MM.1S (cell line): ENCODE measurements at regions not wholly inside any gene's neighbourhood (a gene's known extent, or its start where the extent isn't known, plus 50 kb on each side); places are given as distances from the start of the nearest gene placed in this dataset.

Source experiments
- EZH2 ChIP-seq: fragments of 300-600 bp; sonication (generic); optimal IDR thresholded peaks from 2 replicates; pipeline ENCODE3; 2017; ENCODE audit warnings: low read depth, mild to moderate bottlenecking, antibody characterized with exemption, low read length, mixed read lengths
- EZH2phosphoT487 ChIP-seq: fragments of 300-600 bp; sonication (generic); IDR thresholded peaks from 2 replicates; pipeline ENCODE4 v1.6.1; 2018; ENCODE audit warnings: antibody characterized with exemption, low read length
- TF ChIP-seq, protein P1 (sequence below): fragments of 300-600 bp; sonication (generic); IDR thresholded peaks from 2 replicates; pipeline ENCODE4 v1.5.1; 2016; ENCODE audit warnings: antibody characterized with exemption, low read length, mixed read lengths

DNA sequence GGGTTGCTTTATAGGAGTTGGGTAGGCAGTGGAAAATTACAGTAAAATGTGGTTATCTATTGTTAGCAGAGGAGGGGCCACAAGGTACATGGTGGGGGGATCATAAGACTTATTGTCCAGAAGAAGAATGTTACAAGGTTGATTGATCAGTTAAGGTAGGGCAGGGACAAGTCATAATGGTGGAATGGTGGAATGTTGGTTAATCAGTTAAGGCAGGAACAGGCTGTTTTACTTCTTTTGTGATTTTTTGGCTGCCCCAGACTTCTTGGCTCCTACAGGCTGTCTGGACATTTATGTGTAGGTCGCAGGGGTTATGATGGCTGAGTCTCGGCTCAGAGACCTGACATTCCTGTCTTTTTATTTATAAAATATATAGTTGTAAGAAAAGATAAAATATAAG, 2277.1 kb downstream of the TP53TG3F start:
- TF ChIP-seq, protein P1, sequence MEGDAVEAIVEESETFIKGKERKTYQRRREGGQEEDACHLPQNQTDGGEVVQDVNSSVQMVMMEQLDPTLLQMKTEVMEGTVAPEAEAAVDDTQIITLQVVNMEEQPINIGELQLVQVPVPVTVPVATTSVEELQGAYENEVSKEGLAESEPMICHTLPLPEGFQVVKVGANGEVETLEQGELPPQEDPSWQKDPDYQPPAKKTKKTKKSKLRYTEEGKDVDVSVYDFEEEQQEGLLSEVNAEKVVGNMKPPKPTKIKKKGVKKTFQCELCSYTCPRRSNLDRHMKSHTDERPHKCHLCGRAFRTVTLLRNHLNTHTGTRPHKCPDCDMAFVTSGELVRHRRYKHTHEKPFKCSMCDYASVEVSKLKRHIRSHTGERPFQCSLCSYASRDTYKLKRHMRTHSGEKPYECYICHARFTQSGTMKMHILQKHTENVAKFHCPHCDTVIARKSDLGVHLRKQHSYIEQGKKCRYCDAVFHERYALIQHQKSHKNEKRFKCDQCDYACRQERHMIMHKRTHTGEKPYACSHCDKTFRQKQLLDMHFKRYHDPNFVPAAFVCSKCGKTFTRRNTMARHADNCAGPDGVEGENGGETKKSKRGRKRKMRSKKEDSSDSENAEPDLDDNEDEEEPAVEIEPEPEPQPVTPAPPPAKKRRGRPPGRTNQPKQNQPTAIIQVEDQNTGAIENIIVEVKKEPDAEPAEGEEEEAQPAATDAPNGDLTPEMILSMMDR: no peak
- TF ChIP-seq EZH2 (no peak), EZH2phosphoT487 (no peak)
